ENCODE measurements at regions not wholly inside any gene's neighbourhood (a gene's known extent, or its start where the extent isn't known, plus 50 kb on each side); places are given as distances from the start of the nearest gene placed in this dataset.
"Not testable (repeated sequence)": the region's sequence is repeated elsewhere in the genome, so short reads cannot be mapped to it uniquely, and the experiment has no call there.

DNA sequence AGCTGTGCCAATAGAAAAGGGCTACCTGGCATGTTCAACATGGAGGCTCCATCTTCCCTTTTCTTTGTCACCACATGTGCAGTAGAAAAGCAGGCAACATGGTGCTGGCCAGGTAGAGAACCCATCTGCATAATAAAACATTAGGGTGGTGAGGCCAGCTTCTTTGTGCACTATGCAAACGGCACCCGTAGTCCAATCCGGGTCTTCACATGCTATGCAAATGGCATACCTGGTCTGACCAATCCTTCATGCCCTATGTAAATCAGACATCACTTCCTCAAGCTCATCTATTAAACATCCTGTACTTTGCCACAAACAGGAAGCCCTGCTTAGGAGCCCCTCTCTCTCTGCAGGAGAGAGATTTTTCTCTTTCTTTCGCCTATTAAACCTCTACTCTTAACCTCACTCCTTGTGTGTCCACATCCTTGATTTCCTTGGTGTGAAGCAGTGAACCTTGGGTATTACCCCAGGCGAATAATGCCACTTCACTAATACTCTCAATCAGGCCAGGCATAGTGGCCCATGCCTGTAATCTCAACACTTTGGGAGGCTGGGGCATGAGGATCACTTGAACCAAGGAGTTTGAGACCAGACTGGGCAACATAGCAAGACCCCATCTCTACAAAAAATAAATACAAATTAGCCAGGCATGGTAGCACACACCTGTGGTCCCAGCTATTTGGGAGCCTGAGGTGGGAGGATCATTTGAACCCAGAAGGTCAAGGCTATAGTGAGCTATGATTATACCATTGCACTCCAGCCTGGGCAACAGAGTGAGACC, 111.3 kb upstream of the MRI1 start:
- peak; percentile 20 for DNase-seq

GRCh38 chr19:13646758-13647157, 117.6 kb upstream of the MRI1 start:
- peak; percentile 60 for DNase-seq

DNA sequence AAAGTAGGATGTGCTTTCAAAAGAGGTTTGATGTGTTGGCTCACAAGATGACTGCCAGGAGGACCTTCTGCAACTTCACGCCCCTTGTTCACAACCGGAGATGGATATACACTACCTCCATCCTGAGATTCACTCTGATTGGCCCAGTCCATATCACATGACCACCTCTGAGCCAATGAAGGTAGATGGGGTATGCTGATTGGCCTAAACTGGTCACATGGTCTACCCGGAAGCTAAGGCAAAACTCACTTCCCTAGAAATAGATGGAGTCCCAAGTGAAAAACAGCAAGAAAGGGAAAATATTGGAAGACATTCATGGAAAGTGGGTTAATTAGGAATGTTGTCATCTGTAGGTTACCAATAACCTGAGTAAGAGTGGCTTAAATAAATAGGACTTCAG, 119.7 kb upstream of the MRI1 start:
- no peak for DNase-seq

- DNase-seq, result no peak
Measured at GRCh38 chr19:13640611-13641010, 123.7 kb upstream of the MRI1 start.

GRCh38 chr19:13639342-13639929, 124.9 kb upstream of the MRI1 start:
- DNase-seq, result no peak

DNA sequence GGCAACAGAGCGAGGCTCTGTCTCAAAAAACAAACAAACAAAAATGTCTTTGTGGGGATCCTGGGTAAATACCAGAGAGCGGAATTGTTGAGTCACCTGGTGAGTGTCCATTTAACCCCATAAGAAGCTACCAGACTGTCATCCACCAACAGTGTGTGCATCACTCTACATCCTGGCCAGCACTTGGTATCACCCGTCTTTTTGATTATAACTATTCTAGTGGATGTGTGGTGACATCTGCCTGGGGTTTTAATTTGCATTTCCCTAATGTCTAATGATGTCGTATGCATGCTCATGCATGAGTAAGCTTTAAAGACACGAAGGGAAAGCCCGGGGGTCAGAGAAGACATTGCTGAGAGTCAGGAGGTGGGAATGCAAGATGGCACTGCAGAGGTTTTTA, 126.7 kb upstream of the MRI1 start:
- DNase-seq, result no peak

DNA sequence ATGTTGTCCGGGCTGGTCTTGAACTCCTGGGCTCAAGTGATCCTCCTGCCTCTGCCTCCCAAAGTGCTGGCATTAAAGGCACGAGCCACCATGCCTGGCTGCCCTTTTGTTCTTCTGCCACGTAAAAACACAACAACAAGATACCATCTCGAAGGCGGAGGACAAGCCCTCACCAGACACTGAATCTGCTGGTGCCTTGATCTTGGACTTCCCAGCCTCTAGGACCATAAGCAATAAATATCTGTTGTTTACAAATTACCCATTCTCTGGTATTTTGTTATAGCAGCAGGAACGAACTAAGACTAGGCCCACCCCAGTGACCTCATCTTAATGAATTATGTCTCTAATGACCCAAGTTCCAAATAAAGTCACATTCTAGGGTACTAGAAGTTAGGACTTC, 128.4 kb upstream of the CACNA1A start:
- DNase-seq, result no peak

DNA sequence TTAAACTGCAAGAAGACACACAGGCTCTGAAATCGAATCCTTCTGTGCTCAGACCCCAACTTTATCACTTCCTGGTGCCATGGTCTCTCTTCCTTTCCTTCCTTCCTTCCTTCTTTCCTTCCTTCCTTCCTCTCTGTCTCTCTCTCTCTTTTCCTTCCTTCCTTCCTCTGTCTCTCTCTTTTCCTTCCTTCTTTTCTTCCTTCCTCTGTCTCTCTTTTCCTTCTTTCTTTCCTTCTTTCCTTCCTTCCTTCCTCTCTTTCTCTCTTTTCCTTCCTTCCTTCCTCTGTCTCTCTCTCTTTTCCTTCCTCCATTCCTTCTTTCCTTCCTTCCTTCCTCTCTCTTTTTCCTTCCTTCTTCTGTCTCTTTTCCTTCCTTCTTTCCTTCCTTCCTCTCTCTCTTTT, 127.2 kb upstream of the CACNA1A start:
- DNase-seq, result no peak

DNA sequence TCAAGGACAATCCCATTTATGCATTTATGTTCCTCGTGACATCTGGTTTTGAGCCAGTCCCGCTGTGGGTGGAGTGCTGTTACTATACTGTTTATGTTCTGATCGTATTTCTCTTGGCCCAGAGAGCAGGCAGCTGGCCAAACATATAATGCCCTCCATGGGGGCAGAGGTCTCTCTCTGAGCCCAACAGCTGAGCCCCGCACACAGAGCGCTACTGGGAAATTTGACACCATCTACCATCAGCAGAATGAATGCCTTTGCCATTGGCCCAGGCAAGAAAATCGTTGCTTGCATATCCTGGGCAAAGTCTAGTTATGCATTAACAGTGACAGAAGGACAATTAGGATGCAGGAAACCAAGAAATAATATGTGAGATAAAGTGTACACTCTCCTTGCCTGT, 126.8 kb upstream of the CACNA1A start:
- no peak for DNase-seq

DNA sequence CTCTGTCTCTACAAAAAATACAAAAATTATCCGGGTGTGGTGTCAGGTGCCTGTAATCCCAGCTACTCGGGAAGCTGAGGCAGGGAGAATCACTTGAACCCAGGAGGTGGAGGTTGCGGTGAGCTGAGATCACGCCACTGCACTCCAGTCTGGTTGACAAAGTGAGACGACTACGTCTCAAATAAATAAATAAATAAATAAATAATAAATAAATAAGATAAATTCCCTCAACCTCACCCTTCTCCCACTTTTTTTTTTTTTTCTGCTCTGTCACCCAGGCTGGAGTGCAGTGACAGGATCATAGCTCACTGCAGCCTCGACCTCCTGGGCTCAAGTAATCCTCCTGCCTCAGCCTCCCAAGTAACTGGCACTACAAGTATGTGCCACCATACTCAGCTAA, 125.9 kb upstream of the CACNA1A start:
- not testable (repeated sequence) for DNase-seq

DNA sequence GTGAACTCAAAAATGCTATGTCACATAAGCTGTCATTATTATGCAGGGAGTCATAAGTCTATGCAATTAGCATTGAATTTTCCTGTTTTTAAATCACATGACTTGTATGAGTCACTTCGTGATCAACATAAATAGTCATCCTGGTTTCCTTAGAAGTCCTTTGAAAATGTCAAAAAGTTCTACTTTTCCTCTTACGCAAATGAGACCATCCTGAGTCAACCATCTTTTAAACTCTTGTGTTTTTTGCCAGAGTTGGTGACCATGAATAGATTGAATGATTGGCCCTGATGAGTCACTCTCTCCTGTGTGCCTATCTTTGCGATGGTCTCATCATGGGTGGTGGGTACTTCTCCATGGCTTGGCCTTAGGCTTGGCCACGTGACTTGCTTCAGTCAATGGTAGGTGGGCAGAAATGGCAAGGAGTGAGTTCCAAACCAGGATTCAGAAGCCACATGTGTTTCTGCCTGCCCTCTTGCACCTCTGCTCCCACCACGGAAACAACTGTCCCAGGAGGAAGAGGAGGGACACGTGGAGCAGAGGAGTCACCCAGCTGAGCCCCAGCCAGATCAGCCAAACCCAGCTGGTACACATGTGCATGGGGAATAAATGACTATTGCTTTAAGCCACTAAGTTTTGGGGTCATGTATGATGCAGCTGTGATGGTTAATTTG, 123.5 kb upstream of the CACNA1A start:
- DNase-seq, result no peak

DNA sequence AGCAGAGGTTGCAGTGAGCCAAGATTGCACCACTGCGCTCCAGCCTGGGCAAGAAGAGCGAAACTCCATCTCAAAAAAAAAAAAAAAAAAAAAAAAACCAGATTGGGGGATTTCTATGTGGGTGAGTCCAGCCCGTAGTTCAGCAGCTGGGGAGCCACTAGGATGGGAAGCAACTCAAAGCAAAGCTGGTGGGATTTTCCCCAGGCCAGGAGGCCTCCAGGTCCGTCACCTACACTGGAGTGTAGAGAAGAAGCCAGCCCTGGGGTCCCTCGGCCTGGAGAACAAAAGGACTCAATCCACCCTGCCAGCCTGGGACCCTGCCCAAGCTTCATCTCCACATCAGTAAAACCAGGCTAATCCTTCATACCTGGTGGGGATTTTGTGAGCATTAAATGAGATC, 121.3 kb upstream of the CACNA1A start:
- no peak for DNase-seq

DNA sequence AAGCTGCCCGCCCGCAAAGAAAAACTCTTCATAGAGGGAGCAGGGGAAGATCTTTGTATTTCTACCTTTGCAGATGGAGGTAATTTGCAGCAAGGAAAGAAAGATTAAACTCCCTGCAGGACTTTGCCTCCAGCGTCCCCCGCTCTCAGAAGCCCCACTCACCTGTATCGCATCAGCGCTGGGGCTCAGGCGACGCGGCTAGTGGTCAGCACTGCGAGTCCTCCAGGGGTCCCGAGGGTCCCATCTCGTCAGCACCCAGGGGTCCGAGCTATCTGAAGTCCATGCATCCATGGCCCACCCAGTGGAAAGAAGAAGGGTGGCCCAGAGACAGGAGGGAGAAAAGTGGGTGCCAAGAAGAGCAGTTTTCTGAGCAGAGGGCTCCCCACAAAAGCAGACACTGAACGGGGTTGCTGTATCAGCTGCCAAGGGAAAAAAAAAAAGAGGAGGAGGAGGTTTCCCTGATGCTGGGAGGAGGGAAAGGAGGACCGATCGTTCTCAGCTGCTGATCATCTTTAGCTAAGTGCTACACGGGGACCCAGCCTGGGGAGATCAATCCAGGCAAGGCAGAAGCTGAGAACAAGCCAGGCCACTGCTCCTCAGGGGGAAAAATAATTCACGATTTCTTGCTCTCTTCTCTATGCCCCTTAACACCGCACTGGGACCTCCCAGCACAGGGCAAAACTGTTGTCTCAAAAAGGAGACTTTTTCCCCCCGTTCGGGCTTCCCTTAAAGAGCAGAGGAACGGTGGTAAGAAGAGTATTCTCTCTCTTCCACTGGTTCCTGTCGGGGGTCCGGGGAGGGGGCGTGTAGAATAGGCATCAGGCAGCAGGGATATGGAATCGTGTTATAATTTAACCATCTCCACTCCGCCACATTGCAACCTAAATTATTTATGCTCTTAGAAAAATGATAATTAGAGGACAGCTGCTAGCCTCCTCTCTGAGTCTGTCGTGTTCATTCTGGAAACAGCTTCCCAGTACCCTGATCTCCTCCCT, 117.7 kb upstream of the CACNA1A start:
- no peak for DNase-seq

DNA sequence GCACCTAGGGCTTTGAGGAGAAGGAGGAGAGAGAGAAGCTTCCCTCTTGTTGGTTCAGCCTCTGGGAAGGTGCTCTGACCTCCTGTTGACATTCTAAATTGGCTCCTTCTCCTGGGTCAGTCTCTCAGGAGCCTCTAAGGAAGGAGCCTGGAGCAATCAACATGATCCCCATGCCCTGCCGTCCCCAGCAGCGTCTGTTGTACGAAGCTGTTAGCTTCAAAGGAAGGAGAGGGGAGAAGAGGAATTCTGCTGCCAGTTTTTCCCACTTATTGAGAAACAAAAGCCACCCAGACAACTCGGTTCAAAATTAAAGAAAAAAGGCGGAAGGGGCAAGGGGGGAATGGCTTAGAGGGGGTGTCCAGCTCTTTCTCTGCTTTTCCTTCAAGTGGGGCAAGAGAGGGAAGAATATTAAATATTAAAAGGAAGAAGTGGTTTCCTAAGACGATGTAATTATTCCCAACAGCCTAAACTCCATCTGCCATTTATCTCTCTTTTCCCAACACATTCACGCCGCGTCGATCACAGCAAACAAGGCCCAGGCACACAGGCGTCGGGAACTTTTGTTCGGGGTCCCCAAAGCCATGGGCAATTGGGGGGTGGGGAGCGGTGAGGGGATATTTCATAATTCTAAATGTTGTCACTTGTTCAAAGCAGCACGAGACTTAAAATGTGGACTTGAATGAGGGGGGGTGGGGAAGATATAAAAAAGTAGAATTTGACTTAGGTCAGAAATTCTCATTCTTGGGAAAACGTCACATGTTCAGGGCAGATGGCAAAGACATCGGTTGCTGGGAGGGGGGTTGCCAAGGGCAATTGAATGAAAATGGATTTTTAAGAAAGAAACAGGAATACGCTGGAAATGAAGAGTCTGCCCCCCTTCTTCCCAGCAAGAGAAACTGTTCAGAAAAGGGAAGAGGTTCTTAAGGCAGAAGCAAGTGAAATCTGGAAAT, 116.8 kb upstream of the CACNA1A start:
- DNase-seq, result no peak

DNA sequence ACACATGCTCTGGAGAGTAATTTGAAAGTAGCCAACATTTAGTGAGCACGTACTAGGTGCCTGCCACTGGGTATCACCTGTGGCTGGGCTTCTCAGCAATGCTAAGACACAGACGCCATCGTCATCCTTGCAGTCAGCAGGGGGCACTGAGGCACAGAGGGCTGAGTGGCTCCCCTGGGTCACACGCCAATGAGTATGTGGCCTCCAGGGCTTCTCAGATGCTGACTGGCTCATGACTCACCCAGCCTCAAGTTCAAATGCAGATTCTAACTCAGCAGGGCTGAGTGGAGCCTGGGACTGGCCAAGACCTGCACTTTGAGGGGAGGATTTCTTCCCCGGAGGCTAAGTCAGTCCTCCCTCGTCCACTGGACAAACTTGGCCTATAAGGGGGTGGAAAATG, 115.1 kb upstream of the CACNA1A start:
- peak; percentile 28 for DNase-seq

GRCh38 chr19:13619203-13619632, 112.9 kb upstream of the CACNA1A start:
- no peak for DNase-seq

- peak; percentile 59 for DNase-seq
Measured at GRCh38 chr19:13615890-13616289, 109.6 kb upstream of the CACNA1A start.

DNA sequence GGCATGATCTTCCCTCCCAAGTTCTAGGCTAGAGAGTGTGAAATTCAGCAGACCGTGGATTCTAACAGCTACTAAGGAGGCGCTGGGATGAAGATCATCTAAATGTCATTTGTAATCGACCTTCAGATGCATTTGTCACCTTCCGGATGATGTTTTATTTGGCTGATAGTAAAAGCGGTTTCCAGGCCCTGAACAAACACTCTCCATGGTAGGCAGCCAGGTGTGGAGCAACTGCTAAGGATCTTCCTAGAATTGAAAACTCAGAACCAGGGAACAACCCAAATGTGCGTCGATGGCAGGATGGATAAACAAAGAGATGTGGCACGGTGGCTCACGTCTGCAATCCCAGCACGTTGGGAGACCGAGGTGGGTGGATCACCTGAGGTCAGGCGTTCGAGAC, 107.2 kb upstream of the CACNA1A start:
- no peak for DNase-seq

DNA sequence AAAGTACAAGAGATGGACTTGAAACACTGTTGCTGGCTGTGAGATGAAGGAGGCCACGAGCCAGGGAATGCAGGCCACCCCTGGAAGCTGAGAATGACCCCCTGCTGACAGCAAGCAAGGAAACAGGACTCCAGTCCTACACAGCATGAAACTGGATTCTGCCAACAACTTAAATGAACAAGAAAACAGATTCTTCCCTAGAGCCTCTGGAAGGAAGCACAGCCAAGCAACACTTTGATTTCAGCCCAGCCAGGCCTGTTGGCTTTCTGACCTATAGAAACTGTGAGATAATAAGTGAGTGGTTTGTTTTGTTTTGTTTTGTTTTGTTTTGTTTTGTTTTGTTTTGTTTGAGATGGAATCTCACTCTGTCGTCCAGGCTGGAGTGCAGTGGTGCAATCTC, 105.3 kb upstream of the CACNA1A start:
- DNase-seq, result no peak

- peak; percentile 89 for DNase-seq
Measured at GRCh38 chr19:13610039-13610691, 103.9 kb upstream of the CACNA1A start.

GRCh38 chr19:13606156-13606555, 99.9 kb upstream of the CACNA1A start:
- peak; percentile 71 for DNase-seq
